Neural cell (in vitro differentiated cells): ENCODE measurements at regions not wholly inside any gene's neighbourhood (a gene's known extent, or its start where the extent isn't known, plus 50 kb on each side); places are given as distances from the start of the nearest gene placed in this dataset.

ENCODE experiments used
- H2AFZ ChIP-seq: fragments of 200-600, 300-800 bp; sonication (generic), shearing (Covaris generic); 2 replicates; pipeline ENCODE4 v1.6.0; 2014; ENCODE audit warnings: low read depth, mild to moderate bottlenecking, antibody characterized with exemption, low read length, moderate library complexity
- H3F3A ChIP-seq: fragments of 200-600 bp; shearing (Covaris generic); 2 replicates; pipeline ENCODE4 v1.6.1; 2016; ENCODE audit warnings: mild to moderate bottlenecking, moderate library complexity, mixed read lengths, antibody characterized with exemption, low read length; ENCODE audit not compliant: insufficient read depth, poor library complexity, severe bottlenecking
- H3K27ac ChIP-seq: fragments of 200-600, 300-800 bp; sonication (generic), shearing (Covaris generic); 2 replicates; pipeline ENCODE4 v1.5.1; 2014; ENCODE audit warnings: mild to moderate bottlenecking, low read length, moderate library complexity
- H3K27me3 ChIP-seq: fragments of 300-800, 200-600 bp; sonication (generic), shearing (Covaris generic); 2 replicates; pipeline ENCODE4 v1.6.0; 2014; ENCODE audit warnings: mild to moderate bottlenecking, low read depth, low read length, moderate library complexity; ENCODE audit not compliant: insufficient read depth
- H3K36me3 ChIP-seq: fragments of 300-800, 200-600 bp; sonication (generic), shearing (Covaris generic); 2 replicates; pipeline ENCODE4 v1.5.1; 2014; ENCODE audit warnings: mild to moderate bottlenecking, antibody characterized with exemption, low read length, moderate library complexity; ENCODE audit not compliant: insufficient read depth
- H3K4me2 ChIP-seq: fragments of 300-800, 200-600 bp; sonication (generic), shearing (Covaris generic); 2 replicates; pipeline ENCODE4 v1.6.0; 2014; ENCODE audit warnings: mild to moderate bottlenecking, low read length
- H3K4me3 ChIP-seq: fragments of 300-800, 200-600 bp; sonication (generic), shearing (Covaris generic); 2 replicates; pipeline ENCODE4 v1.5.1; 2014; ENCODE audit warnings: mild to moderate bottlenecking, low read length, moderate library complexity
- H3K79me2 ChIP-seq: fragments of 200-600 bp; shearing (Covaris generic); replicated peaks from 2 replicates; pipeline ENCODE4 v1.6.0; 2014; ENCODE audit warnings: mild to moderate bottlenecking, low read length, moderate library complexity; ENCODE audit not compliant: insufficient read depth
- H3K9ac ChIP-seq: fragments of 300-800, 200-600 bp; sonication (generic), shearing (Covaris generic); 2 replicates; pipeline ENCODE4 v1.6.1; 2016; ENCODE audit warnings: mild to moderate bottlenecking, low read length, mixed read lengths
- H3K9me2 ChIP-seq: fragments of 200-600 bp; shearing (Covaris generic); 2 replicates; pipeline ENCODE4 v1.6.1; 2016; ENCODE audit warnings: mild to moderate bottlenecking, low read length, mixed read lengths; ENCODE audit not compliant: insufficient read depth
- H3K9me3 ChIP-seq: fragments of 200-600, 300-800 bp; sonication (generic), shearing (Covaris generic); 2 replicates; pipeline ENCODE4 v1.6.1; 2016; ENCODE audit warnings: mild to moderate bottlenecking, mixed run types, low read length, moderate library complexity, mixed read lengths
- H4K20me1 ChIP-seq: fragments of 200-600 bp; shearing (Covaris generic); 2 replicates; pipeline ENCODE4 v1.6.1; 2016; ENCODE audit warnings: mild to moderate bottlenecking, mixed run types; ENCODE audit not compliant: insufficient read depth
- CTCF ChIP-seq: fragments of 450-650 bp; IDR thresholded peaks from 2 replicates; pipeline ENCODE4 v1.5.1; 2014; ENCODE audit warnings: antibody characterized with exemption, mild to moderate bottlenecking, moderate library complexity; ENCODE audit not compliant: poor library complexity, severe bottlenecking
- EP300 ChIP-seq: fragments of 450-650 bp; conservative IDR thresholded peaks from 2 replicates; pipeline ENCODE4 v1.6.1; 2014; ENCODE audit warnings: antibody characterized with exemption, mild to moderate bottlenecking, moderate library complexity; ENCODE audit not compliant: poor library complexity, severe bottlenecking
- EZH2 ChIP-seq: fragments of 200-600, 300-800 bp; shearing (Covaris generic), sonication (generic); IDR thresholded peaks from 2 replicates; pipeline ENCODE4 v1.6.1; 2014; ENCODE audit warnings: antibody characterized with exemption, low read length, borderline replicate concordance, mild to moderate bottlenecking; ENCODE audit not compliant: insufficient read depth, poor library complexity, severe bottlenecking
- MXI1 ChIP-seq: fragments of 450-650 bp; conservative IDR thresholded peaks from 2 replicates; pipeline ENCODE4 v1.6.1; 2014; ENCODE audit warnings: antibody characterized with exemption, mild to moderate bottlenecking; ENCODE audit not compliant: poor library complexity, severe bottlenecking
- POLR2AphosphoS5 ChIP-seq: IDR thresholded peaks from 2 replicates; pipeline ENCODE4 v1.6.1; 2012
- RAD21 ChIP-seq: fragments of 450-650 bp; conservative IDR thresholded peaks from 2 replicates; pipeline ENCODE4 v1.6.1; 2014; ENCODE audit warnings: antibody characterized with exemption, mild to moderate bottlenecking, moderate library complexity
- SMC3 ChIP-seq: fragments of 450-650 bp; conservative IDR thresholded peaks from 2 replicates; pipeline ENCODE4 v1.6.1; 2014; ENCODE audit warnings: antibody characterized with exemption, mild to moderate bottlenecking, moderate library complexity; ENCODE audit not compliant: poor library complexity
- TAF1 ChIP-seq: IDR thresholded peaks from 2 replicates; pipeline ENCODE4 v1.6.1; 2012; ENCODE audit warnings: low read depth
- TF ChIP-seq, protein P1 (sequence below): IDR thresholded peaks from 2 replicates; pipeline ENCODE4 v1.6.1; 2012; ENCODE audit warnings: borderline replicate concordance

- no peaks in the 10 kb centered on the region for H4K20me1 ChIP-seq
- no peak overlapping the region for H3K27ac ChIP-seq
- H3K9me3 ChIP-seq: no peaks in the 10 kb centered on the region
- no peak overlapping the region for H2AFZ ChIP-seq
- no peaks in the 10 kb centered on the region for H3F3A ChIP-seq
- no peak overlapping the region for H3K4me3 ChIP-seq
- H3K27me3 ChIP-seq: no peaks in the 10 kb centered on the region
- no peak overlapping the region for H3K4me2 ChIP-seq
- H3K9ac ChIP-seq: no peak overlapping the region
- no peaks in the 10 kb centered on the region for H3K9me2 ChIP-seq
- H3K36me3 ChIP-seq: no peaks in the 10 kb centered on the region
- TF ChIP-seq EP300 (no peak), POLR2AphosphoS5 (no peak), RAD21 (no peak), EZH2 (no peak), TAF1 (no peak), MXI1 (no peak), CTCF (no peak), SMC3 (no peak)
- TF ChIP-seq, protein P1, sequence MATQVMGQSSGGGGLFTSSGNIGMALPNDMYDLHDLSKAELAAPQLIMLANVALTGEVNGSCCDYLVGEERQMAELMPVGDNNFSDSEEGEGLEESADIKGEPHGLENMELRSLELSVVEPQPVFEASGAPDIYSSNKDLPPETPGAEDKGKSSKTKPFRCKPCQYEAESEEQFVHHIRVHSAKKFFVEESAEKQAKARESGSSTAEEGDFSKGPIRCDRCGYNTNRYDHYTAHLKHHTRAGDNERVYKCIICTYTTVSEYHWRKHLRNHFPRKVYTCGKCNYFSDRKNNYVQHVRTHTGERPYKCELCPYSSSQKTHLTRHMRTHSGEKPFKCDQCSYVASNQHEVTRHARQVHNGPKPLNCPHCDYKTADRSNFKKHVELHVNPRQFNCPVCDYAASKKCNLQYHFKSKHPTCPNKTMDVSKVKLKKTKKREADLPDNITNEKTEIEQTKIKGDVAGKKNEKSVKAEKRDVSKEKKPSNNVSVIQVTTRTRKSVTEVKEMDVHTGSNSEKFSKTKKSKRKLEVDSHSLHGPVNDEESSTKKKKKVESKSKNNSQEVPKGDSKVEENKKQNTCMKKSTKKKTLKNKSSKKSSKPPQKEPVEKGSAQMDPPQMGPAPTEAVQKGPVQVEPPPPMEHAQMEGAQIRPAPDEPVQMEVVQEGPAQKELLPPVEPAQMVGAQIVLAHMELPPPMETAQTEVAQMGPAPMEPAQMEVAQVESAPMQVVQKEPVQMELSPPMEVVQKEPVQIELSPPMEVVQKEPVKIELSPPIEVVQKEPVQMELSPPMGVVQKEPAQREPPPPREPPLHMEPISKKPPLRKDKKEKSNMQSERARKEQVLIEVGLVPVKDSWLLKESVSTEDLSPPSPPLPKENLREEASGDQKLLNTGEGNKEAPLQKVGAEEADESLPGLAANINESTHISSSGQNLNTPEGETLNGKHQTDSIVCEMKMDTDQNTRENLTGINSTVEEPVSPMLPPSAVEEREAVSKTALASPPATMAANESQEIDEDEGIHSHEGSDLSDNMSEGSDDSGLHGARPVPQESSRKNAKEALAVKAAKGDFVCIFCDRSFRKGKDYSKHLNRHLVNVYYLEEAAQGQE: no peak
- no peaks in the 10 kb centered on the region for H3K79me2 ChIP-seq
Measured at GRCh38 chr18:60847517-60847916, 474.9 kb upstream of the MC4R start.

- Histone ChIP-seq H3K9me2 (no peaks in the 10 kb centered on the region), H3K79me2 (no peaks in the 10 kb centered on the region), H3K27ac (no peak overlapping the region), H3K36me3 (no peaks in the 10 kb centered on the region), H4K20me1 (no peaks in the 10 kb centered on the region), H3K9ac (no peak overlapping the region), H3K4me3 (no peak overlapping the region), H3K4me2 (no peak overlapping the region), H2AFZ (no peak overlapping the region), H3F3A (no peaks in the 10 kb centered on the region), H3K27me3 (no peaks in the 10 kb centered on the region), H3K9me3 (no peaks in the 10 kb centered on the region)
- TF ChIP-seq MXI1: no peak
- peak; percentile 82 for TF ChIP-seq POLR2AphosphoS5
- TF ChIP-seq EP300: peak; percentile 67
Measured at GRCh38 chr18:60861575-60861974, 471.7 kb upstream of the CDH20 start.

DNA sequence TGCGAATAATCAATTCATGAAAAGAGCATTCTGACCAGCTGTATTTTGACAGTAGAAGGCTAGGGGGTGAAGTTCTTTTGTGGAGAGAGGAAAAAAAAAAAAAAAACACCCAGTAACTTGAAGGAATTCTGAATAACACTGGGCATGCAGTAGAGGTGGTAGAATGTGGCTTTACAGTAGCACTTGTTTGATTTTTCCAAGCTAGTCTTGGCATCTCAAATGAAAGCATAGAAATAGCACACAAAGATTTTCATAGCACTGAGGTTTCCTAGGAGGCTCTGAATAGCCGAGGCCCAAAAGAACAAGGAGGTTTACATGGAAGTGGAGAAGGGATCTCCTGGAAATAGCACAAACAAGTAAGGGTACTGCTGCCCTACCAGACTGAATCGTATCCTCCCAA, 470.2 kb upstream of the CDH20 start:
- H4K20me1 ChIP-seq: no peaks in the 10 kb centered on the region
- no peak overlapping the region for H3K27ac ChIP-seq
- H3K36me3 ChIP-seq: no peaks in the 10 kb centered on the region
- H3K4me3 ChIP-seq: no peak overlapping the region
- H3F3A ChIP-seq: no peaks in the 10 kb centered on the region
- no peaks in the 10 kb centered on the region for H3K79me2 ChIP-seq
- H3K9ac ChIP-seq: no peak overlapping the region
- TF ChIP-seq RAD21: no peak
- no peak for TF ChIP-seq EP300
- TF ChIP-seq, protein P1: no peak
- no peak for TF ChIP-seq MXI1
- no peak for TF ChIP-seq EZH2
- no peak for TF ChIP-seq SMC3
- H3K27me3 ChIP-seq: no peaks in the 10 kb centered on the region
- no peak overlapping the region for H2AFZ ChIP-seq
- H3K9me3 ChIP-seq: no peaks in the 10 kb centered on the region
- no peak overlapping the region for H3K4me2 ChIP-seq
- no peaks in the 10 kb centered on the region for H3K9me2 ChIP-seq
